DND-41 (cell line): ENCODE measurements at regions not wholly inside any gene's neighbourhood (a gene's known extent, or its start where the extent isn't known, plus 50 kb on each side); places are given as distances from the start of the nearest gene placed in this dataset.

Experiments
- ATAC-seq: fragments of 200-7000 bp; cut with Tn5 transposase; 3 replicates; pipeline ENCODE4 v1.9.1; 2021; ENCODE audit warnings: low read depth; ENCODE audit not compliant: insufficient read depth
- DNase-seq: peaks from one replicate; pipeline ENCODE4 v3.0.0-alpha.2; 2020
- H2AFZ ChIP-seq: 2 replicates; pipeline ENCODE4 v1.6.0; 2012; ENCODE audit warnings: low read depth, low read length
- H3K27ac ChIP-seq: 2 replicates; pipeline ENCODE4 v1.5.1; 2012; ENCODE audit warnings: low read length, inconsistent platforms
- H3K27me3 ChIP-seq: fragments of 200-600 bp; sonication (generic); 2 replicates; pipeline ENCODE4 v1.6.0; 2012; ENCODE audit warnings: low read length, mild to moderate bottlenecking, inconsistent platforms; ENCODE audit not compliant: insufficient read depth, poor library complexity
- H3K36me3 ChIP-seq: 2 replicates; pipeline ENCODE4 v1.5.1; 2012; ENCODE audit warnings: low read length, inconsistent platforms; ENCODE audit not compliant: insufficient read depth
- H3K4me1 ChIP-seq: 2 replicates; pipeline ENCODE4 v1.5.1; 2012; ENCODE audit warnings: mild to moderate bottlenecking, low read length; ENCODE audit not compliant: insufficient read depth
- H3K4me2 ChIP-seq: 2 replicates; pipeline ENCODE4 v1.6.0; 2012; ENCODE audit warnings: mild to moderate bottlenecking, moderate library complexity, low read length, inconsistent platforms; ENCODE audit not compliant: insufficient read depth
- H3K4me3 ChIP-seq, 2 experiments: fragments of 200-600 bp in 1 of 2; shearing (Covaris generic) in 1 of 2; 2 replicates each; pipeline ENCODE4 v1.5.1; 2012 to 2016; ENCODE audit warnings: inconsistent platforms in 2 of 2, low read length in 2 of 2, mild to moderate bottlenecking in 2 of 2, low read depth in 1 of 2, moderate library complexity in 1 of 2
- H3K79me2 ChIP-seq: 2 replicates; pipeline ENCODE4 v1.6.0; 2012; ENCODE audit warnings: low read length, inconsistent platforms; ENCODE audit not compliant: insufficient read depth
- H3K9ac ChIP-seq: 2 replicates; pipeline ENCODE4 v1.6.0; 2012; ENCODE audit warnings: low read depth, mild to moderate bottlenecking, inconsistent platforms, low read length, moderate library complexity
- H3K9me3 ChIP-seq: 2 replicates; pipeline ENCODE4 v1.5.1; 2012; ENCODE audit warnings: low read length, moderate library complexity, mild to moderate bottlenecking, inconsistent platforms; ENCODE audit not compliant: insufficient read depth, severe bottlenecking
- H4K20me1 ChIP-seq: 2 replicates; pipeline ENCODE4 v1.6.0; 2012; ENCODE audit warnings: low read length; ENCODE audit not compliant: insufficient read depth
- EZH2 ChIP-seq: IDR thresholded peaks from 3 replicates; pipeline ENCODE4 v1.6.1; 2012; ENCODE audit warnings: borderline replicate concordance, low read depth, mild to moderate bottlenecking, moderate library complexity, low read length, inconsistent platforms; ENCODE audit not compliant: severe bottlenecking
- TF ChIP-seq, protein P1 (sequence below): IDR thresholded peaks from 2 replicates; pipeline ENCODE4 v1.5.1; 2012; ENCODE audit warnings: borderline replicate concordance, low read length, moderate library complexity, mild to moderate bottlenecking; ENCODE audit not compliant: poor library complexity, severe bottlenecking; ENCODE audit errors: extremely low read depth

DNA sequence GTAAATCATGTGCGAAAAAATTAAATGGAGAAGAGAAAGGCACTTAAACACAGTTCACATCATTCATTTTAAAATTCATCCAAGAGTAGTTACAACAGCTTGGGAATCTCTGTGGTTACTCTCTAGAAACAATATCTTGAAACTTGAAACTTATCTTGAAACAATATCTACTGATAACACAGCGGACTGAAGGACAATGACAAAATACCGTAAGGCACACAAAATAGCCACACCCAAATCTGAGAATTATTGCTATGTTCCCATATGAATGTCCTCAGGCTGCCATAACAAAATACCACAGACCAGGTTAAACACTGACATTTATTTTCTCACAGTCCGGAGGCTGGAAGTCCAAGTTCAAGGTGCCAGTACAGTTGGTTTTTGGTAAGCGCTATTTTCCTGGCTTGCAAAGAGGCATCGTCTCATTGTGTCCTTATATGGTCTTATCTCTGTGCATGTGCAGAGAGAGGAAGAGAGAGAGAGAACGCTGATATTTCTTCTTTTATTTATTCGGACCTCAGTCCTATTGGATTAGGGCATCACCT is 122.5 kb upstream of the BTBD3 start:
- no peak overlapping the region for H3K9ac ChIP-seq

DNA sequence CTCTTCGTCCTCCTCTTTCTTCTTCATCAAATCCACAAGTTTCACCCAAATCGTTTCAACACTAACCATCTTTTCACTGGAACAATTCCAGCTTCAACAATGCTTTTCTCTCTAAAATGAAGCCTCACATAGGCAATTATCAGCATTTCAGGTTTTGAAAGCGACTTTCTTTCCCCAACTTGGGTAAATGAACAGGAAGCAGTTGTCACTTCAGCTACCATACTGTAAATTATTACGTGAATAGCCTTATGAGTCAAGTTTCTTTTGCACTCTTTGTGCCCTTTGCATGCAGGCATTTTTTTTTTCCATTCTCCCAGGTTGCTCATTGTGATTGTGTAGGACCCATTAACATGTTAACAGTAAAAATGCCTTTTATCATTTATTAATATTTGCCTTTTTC is 121.7 kb upstream of the BTBD3 start:
- H4K20me1 ChIP-seq, result no peaks in the 10 kb centered on the region
- DNase-seq (no peak), ATAC-seq (no peak)
- no peak overlapping the region for H3K4me3 ChIP-seq
- TF ChIP-seq, protein P1, sequence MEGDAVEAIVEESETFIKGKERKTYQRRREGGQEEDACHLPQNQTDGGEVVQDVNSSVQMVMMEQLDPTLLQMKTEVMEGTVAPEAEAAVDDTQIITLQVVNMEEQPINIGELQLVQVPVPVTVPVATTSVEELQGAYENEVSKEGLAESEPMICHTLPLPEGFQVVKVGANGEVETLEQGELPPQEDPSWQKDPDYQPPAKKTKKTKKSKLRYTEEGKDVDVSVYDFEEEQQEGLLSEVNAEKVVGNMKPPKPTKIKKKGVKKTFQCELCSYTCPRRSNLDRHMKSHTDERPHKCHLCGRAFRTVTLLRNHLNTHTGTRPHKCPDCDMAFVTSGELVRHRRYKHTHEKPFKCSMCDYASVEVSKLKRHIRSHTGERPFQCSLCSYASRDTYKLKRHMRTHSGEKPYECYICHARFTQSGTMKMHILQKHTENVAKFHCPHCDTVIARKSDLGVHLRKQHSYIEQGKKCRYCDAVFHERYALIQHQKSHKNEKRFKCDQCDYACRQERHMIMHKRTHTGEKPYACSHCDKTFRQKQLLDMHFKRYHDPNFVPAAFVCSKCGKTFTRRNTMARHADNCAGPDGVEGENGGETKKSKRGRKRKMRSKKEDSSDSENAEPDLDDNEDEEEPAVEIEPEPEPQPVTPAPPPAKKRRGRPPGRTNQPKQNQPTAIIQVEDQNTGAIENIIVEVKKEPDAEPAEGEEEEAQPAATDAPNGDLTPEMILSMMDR, result no peak
- no peak overlapping the region for H2AFZ ChIP-seq
- no peak overlapping the region for H3K27ac ChIP-seq
- H3K79me2 ChIP-seq, result no peaks in the 10 kb centered on the region
- H3K4me1 ChIP-seq, result no peaks in the 10 kb centered on the region
- no peaks in the 10 kb centered on the region for H3K36me3 ChIP-seq
- H3K4me2 ChIP-seq, result no peak overlapping the region
- H3K9ac ChIP-seq, result no peak overlapping the region
- no peaks in the 10 kb centered on the region for H3K9me3 ChIP-seq
- no peaks in the 10 kb centered on the region for H3K27me3 ChIP-seq

More for the DNA sequence above, 122.5 kb upstream of the BTBD3 start:
- no peak overlapping the region for H3K4me3 ChIP-seq
- H3K4me2 ChIP-seq, result no peak overlapping the region
- no peak overlapping the region for H3K27ac ChIP-seq
- TF ChIP-seq, protein P1, result no peak
- no peak for TF ChIP-seq EZH2
- H4K20me1 ChIP-seq, result no peaks in the 10 kb centered on the region
- H3K36me3 ChIP-seq, result no peaks in the 10 kb centered on the region
- H3K27me3 ChIP-seq, result no peaks in the 10 kb centered on the region
- ATAC-seq (no peak), DNase-seq (no peak)
- H2AFZ ChIP-seq, result no peak overlapping the region
- no peaks in the 10 kb centered on the region for H3K4me1 ChIP-seq
- no peaks in the 10 kb centered on the region for H3K9me3 ChIP-seq
- H3K79me2 ChIP-seq, result no peaks in the 10 kb centered on the region

DNA sequence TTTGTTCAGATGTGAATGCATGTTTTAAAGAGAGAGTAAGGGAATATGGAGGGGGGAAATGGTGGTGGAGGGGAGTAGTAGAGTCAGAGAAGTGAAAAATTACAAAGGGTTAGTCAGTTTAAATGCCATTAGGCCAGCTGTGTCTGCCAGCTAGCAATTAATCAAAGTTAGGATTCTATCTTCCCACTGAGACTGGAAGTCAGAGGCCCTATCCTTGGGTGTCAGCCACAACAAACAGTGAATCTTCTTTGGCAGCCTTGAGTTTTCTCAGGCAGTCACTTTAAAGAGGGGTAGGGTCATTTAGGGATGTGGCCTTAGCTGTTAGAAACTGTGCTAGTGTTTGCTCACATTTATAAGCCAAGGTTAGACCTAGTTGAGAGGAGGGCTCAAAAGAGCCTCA is 120.5 kb upstream of the BTBD3 start:
- Histone ChIP-seq H3K4me3 (no peak overlapping the region), H3K27me3 (no peaks in the 10 kb centered on the region), H3K79me2 (no peaks in the 10 kb centered on the region), H3K4me2 (no peak overlapping the region), H3K27ac (no peak overlapping the region), H3K4me1 (no peaks in the 10 kb centered on the region), H4K20me1 (no peaks in the 10 kb centered on the region), H3K9me3 (no peaks in the 10 kb centered on the region), H2AFZ (no peak overlapping the region), H3K9ac (no peak overlapping the region), H3K36me3 (no peaks in the 10 kb centered on the region)
- no peak for DNase-seq
- no peak for ATAC-seq
- no peak for TF ChIP-seq EZH2
- TF ChIP-seq, protein P1, result no peak

DNA sequence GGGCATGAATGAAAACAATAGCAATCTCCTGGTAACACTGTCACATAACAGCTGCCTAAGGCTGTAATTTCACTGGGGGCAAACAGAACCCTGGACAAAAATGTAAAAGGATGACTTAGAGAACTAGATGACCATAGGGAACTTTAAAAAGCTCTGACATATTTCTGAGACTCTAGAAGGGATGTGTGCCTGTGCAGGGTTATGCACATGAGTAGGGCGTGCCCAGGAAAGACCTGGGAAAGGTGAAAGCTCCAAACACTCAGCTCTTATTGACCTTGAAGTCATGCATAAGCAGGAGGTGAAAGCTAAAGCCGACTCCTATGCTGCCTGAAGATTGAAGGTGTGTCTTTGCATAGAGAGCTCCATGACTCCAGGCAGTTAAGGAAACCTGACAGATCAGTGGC is 118.4 kb upstream of the BTBD3 start:
- no peaks in the 10 kb centered on the region for H3K79me2 ChIP-seq
- ATAC-seq, result no peak
- H3K27me3 ChIP-seq, result no peaks in the 10 kb centered on the region
- no peak overlapping the region for H3K9ac ChIP-seq
- no peak overlapping the region for H2AFZ ChIP-seq
- H3K27ac ChIP-seq, result no peak overlapping the region
- no peaks in the 10 kb centered on the region for H3K4me1 ChIP-seq
- no peak overlapping the region for H3K4me3 ChIP-seq
- no peak overlapping the region for H3K4me2 ChIP-seq
- no peak for DNase-seq
- TF ChIP-seq EZH2, result no peak
- TF ChIP-seq, protein P1, result no peak
- no peaks in the 10 kb centered on the region for H3K36me3 ChIP-seq
- H4K20me1 ChIP-seq, result no peaks in the 10 kb centered on the region
- no peaks in the 10 kb centered on the region for H3K9me3 ChIP-seq
